NCI-H446 (cell line): ENCODE measurements at regions not wholly inside any gene's neighbourhood (a gene's known extent, or its start where the extent isn't known, plus 50 kb on each side); places are given as distances from the start of the nearest gene placed in this dataset.
"Not testable (repeated sequence)": the region's sequence is repeated elsewhere in the genome, so short reads cannot be mapped to it uniquely, and the experiment has no call there.

Experiments
- DNase-seq, 2 experiments: peaks; one replicate each; lab custom pipeline; 2025; lab: John Stamatoyannopoulos, UW

DNA sequence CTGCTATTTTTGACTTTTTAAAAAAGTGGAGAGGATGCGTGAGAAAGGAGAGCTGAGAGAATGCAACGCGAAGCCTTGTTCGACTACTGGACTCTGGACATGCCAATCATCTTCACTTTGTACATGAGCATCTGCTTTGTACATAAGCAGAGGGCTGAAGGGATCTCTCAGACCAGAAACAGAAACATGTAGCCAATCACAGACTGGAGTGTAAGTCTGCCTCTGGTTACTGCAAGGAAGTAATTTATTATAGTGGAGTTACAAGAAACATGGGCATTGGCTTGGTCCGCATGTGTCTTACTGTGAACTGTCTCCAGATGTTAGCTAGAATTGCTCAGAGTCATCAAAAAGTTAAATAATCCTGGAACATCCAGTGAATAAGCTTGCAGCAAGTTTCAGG is 190.0 kb upstream of the GRAMD2B start:
- DNase-seq = no peak

DNA sequence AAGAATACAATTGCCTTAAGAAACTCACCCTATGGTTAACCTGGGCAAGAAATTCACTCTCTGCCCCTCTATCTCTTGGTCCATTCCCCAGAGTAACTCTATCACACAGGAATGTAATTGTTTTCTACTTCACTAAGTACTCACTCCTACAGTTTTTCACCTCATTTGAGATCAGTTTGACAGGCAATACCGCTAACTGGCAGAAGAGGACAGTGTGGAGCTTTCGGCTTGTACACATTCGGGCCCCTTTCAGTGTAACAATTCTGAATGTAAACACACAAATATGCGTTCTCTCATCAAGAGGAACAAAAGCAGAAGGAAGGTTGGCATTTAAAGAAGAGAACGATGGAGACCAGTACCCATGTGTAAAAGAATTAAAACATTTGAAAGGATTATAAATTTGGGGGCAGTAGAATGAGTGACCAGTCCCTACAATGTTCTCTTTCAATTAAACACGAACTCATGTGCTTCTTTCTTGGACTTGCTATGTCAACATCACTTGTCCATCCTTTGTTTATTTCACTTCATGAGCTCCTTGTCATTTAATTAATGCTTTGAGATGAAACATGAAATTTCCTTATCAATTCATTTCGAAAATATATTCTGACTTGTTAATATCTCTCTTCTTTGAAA is 188.5 kb upstream of the GRAMD2B start:
- DNase-seq = peak in 1 of 2 experiments; percentile 56

DNA sequence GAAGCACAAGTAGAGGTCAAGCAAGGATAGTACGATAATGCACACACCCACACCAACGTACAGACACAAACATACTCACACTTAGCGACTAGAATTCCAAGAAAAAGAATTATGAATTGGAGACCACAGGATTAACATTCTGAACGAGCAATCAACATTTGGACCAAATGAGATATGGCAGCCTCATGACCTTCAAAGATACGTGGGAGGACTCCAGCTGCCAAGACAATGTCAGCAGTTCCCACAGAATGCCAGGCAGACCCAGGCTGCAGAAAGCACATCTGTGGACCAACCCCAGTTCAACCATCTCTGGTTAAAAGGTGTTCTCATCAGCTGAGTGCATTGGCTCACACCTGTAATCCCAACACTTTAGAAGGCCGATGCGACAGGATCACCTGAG is 187.6 kb upstream of the GRAMD2B start:
- DNase-seq = no peak

DNA sequence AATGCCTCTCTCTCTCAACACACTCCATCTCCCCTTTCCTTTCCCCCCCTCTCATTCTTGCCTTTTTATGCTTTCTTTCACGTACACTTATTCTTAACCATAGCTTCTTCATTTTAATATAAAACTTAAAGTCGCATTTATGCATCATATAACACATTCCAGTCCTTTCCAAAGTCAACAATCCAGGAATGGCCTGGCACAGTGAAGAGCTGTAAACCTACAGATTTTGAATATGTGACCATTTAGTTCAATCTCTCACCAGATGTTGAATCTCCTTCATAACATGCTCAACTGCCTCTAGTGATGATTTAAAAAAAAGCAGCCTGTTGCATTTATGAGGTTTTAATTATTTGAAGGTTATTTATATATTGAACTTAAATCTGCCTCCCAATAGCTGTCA is 186.2 kb upstream of the GRAMD2B start:
- no peak for DNase-seq

DNA sequence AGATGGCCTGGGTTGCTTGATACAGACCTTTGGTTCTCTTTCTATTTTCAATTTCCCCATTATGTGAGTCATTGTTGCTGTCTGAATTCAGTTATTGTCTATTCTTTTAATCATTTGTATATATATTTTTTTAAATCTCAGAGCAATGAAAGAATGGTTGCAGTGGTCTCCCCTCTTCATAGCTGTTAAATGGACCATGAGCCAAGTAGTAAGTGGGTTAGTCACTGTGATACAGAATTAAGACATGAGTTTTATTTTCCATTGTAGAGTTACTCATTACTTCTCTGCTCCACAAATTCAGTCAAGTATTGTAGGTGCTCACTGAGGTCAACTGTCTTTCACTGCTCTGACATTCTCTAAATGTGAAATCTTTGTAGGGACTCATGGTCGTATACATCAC is 174.6 kb upstream of the GRAMD2B start:
- no peak for DNase-seq

DNA sequence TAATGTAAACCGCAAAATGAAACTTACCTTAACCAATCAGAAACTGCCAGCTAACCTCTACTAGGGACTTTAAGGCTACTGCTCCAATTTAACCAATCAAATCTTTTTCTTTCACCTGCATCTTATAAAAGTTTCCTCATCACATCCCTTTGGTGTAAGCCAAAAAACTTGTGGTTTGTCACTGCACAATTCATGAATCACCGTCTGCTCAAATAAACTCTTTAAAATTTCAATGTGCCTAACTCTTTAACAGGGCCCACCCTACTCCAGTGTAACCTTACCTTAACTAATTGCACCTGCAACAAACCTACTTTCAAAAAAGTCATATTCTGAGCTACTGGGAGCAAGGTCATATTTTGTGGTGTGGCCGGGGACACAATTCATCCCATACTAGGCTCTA is 172.2 kb upstream of the GRAMD2B start:
- no peak for DNase-seq

DNA sequence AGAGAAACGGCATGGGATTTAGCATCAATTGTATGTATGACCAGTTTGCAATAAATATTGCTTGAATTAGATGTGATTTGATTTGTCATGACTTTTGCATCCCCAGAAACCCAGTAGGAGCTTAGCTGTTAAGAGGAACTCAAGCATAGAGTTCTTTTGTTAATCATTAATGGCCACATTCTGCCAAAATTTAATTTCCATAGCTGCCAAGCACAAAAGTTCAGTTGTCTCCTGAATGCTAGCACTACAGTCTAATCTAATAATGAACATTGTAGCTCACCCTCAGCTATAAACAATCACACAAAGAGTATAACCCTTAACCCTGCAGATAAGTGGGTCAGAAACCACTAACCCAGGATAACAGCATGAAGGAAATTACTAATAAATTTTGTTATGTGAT is 169.8 kb upstream of the GRAMD2B start:
- no peak for DNase-seq

DNA sequence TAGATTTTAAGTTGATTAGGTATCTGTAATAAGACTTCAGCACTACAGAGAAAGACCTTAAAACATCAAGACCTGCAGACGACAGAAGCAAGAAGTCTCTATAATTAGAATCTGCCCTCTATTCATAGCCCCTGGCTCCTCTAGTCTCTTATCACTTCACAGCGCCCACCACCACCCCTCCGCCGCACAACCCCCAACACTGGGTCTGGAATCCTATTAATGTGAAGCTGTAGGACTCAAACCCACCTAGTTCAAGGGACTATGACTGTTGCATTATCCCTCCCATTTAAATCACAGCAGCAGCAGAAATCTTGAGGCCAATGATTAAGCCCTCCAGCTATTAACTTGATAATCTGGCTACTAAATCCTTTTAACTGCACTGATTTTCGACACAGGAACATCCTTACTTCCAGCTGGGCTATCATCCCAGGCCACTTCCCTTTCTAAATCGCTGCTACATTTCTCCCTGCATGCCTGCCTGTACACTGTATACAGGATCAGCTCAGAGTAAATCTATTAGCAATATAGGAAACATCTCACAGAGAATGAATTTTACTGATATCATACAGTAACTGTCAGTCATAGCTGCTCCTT is 159.5 kb upstream of the GRAMD2B start:
- no peak for DNase-seq

DNA sequence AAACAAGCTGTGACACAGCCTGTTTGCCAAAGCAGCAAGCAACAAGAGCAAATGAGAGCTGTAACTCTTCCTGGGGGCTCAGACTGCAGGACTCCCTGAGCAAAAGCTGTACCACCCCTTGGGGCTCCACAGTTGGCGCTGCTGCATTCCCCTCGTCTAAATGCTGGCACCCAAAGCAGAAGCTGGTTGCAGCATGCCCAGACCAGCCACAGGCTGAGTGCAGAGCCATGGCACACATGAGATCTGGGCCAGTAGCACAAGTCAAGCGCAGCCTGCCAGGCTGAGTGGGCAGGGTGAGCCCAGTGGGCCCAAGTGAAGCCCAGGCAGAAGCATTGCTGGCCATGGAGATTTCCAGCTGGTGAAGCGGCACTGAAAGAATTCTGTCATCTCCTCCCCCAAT is 157.3 kb upstream of the GRAMD2B start:
- no peak for DNase-seq

DNA sequence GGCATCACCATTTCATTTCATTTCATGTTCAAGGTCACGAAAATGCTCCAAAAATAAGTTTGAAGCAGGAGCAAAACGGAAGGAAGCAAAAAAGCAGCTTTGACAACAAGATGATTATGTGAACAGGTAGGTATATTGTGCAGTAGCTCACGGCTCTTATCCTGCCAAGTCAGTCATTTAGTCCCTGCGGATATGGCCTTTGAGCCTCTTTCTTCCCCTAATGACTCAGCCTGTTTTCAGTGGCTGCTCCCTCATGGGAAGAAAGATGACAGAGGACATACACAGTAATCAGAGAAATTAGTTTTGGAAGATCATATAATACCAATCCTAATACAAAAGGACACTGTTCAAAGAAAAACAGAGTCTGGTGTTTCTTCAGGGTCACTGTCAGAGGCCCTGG is 155.8 kb upstream of the GRAMD2B start:
- DNase-seq = no peak

DNA sequence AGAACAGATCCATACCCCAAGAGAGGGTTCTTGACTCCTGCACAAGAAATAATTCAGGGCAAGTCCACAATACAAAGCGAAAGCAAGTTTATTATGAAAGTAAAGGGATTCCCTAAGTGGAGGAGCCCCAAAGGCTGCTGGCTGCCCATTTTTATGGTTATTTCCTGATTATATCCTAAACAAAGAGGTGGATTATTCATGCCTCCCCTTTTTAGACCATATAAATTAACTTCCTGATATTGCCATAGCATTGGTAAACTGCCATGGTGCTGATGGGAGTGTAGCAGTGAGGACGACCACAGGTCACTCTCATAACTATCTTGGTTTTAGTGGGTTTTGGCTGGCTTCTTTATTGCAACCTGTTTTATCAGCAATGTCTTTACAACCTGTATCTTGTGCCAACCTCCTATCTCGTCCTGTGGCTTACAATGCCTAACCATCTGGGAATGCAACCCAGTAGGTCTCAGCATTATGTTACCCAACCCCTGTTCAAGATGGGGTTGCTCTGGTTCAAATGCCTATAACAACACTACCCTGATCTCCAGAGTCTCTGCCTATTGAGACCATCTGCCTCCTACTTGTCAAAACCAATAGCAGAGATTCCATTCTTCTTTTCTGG is 154.4 kb upstream of the GRAMD2B start:
- DNase-seq = no peak

DNA sequence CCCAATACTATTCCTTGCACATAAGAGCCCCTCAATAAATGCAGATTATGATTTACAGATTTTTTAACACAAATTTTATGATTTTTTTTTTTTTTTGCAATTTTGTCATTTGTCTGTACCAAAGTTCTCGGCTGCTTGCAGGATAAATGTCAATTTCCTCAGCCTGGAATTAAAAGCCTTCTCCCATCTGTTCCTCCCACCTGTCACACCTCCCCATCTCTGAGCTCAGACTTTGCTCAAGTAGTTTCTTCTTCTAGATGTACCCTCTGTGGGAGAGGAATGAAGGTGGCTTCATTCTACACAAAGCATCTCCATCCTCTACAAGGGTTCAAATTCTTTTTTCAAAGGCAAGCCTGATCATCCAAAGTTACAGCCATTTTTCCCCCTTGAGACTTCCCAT is 153.7 kb upstream of the GRAMD2B start:
- DNase-seq = no peak

DNA sequence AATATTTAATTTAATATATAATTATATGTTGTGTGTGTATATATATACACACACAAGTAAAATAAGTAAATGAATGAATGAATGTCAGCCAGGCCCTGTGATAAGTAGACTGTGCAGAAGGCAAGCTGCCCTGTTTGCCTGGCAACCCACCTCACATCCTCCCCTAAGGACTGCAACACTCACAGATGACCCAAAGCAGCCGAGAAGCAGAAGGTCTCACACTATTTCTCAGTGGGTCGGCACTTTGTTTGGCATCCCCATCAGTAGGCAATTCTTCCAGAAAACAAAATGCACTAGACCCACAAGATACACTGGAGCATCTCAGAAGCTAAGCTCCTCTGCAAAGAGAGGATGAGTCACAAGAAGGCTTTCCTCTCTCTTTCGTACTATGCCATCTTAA is 152.1 kb upstream of the GRAMD2B start:
- DNase-seq = no peak

DNA sequence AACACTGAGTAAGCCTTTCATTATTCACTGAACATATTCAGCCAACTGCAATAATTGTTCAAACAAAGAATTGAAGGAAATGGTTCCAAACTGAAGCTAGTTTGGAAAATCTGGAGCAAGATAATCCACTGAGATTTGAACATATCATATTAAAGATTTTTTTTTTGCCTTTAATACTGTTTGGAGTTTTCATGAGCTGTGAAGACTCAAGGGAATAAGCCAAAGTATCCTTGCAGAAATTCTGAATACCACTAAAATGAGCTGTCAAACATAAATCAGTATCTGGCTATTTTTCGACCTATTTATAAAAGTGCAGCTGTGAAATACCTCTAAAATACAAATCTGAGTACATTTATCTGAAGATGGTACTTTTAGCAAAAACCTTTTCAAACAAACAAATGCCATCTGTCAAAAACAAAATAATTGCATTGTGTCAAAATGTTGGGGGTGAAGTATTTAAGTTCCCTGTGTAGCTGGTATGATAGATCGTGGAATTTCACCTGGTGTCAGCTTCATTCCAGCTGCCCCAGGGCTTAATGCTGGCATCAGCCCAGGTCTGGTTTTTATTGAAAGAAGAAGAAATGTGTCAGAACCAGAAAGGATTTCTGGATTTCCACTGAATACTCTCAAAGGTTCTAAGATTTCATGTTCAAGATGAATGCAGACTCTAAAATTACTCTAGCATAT is 149.0 kb upstream of the GRAMD2B start:
- DNase-seq = peak; percentile 18 to 31

DNA sequence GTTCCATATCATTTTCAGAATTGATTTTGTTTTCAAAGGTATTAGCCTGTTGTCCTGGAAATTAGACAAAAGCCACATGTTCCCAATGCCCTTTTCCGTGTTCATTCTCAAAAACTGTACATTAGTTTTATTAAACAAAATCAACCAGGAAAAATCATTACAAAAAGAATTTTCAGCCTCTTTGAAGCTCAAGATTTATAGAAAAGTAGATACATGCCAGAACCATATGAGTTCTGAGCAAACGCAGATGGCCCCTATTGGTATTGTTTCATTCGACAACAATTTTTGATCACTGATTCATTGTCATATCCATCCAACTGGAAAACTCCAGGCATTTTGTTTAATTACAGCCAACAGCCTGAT is 148.5 kb upstream of the GRAMD2B start:
- DNase-seq = peak in 1 of 2 experiments; percentile 35

DNA sequence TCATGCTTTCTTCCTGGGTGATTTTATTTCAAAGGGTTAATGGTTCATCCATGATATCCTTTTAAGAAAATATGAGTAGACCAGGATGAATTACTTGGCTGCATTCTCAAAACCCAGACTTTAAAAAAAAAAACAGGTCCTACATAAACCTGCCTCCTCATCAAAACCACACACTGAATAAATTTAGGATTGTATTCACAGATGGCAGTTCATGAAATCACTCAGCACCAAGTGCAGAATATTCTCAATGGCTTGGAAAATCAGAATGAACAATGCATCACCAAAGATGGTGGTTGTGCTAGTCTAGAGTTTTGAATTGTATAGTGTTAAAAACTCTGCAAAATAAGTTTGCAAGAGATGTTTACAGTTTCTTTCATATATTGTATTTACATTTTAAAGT is 145.4 kb upstream of the GRAMD2B start:
- DNase-seq = no peak

DNA sequence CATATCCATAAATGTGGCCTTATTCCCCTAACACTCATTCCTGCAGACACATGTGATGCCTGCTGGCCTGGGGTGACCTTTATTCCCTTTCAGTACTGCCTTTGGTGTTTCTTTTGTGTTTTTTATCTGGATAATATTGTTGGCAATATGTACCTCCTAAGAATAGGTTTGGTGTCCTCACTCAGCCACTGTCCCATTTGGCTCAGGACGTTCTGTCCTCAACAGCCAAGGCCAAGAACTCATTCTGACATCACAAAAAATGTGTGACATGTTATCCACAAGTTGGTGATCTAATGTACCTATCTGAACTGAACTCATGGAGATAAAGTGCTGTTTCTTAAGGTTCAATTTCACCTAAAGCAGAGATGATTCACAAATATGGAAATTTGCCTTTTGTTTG is 142.9 kb upstream of the GRAMD2B start:
- no peak for DNase-seq

DNA sequence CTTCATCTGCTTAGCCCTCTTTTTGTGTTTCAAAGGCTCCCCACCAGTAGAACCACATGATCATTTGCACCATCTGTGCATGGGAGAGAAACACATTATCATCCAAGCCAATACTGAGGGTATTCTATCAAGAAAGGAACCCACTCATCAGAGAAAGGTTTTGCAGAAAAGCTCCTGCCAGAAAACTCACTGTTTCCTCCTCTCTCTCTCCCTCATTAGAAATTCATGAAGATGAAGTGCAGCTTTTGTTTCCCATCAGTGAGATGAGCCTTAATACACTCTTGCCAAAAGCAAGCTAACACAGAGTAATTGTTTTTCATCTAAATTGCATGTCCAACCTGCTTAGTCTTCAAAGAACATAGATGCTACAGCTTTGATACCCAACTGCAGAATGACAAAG is 142.4 kb upstream of the GRAMD2B start:
- DNase-seq = no peak

DNA sequence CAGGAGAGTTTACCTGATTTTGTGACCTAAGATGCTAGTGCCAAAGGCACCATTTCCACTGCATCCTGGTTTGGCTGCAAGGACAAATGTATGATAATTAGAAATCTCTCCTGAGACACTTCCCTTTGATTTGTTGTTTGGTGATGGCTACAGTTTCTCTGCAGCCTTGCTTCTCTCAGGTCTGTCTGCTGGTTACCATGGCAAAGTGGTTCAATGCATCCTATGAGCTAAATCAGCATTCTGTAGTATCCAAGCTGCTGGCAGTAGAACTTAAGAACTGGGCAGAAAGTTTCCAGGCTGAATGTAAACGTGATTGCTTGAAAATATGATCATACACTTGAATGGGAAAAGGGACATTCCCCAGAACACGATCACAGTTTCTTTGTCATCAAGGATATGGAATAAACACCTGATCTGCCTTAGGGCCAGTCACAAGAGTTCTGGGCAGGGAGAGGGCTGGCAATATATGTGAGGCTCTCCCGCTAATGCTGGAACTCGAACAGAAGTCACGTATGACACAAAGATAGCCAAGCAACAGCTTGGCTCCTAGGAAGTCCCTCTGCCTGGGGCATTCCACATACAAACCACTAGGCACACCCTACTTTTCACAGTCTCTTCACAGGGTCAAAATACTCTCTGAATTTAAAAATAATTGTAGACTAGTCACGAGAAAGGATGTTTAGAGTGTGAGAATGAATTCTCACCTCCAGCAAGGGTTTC is 138.1 kb upstream of the GRAMD2B start:
- DNase-seq = no peak

DNA sequence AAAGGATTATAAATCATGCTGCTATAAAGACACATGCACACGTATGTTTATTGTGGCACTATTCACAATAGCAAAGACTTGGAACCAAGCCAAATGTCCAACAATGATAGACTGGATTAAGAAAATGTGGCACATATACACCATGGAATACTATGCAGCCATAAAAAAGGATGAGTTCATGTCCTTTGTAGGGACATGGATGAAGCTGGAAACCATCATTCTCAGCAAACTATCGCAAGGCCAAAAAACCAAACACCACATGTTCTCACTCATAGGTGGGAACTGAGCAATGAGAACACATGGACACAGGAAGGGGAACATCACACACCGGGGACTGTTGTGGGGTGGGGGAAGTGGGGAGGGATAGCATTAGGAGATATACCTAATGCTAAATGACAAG is 127.1 kb upstream of the GRAMD2B start:
- DNase-seq = not testable (repeated sequence)

DNA sequence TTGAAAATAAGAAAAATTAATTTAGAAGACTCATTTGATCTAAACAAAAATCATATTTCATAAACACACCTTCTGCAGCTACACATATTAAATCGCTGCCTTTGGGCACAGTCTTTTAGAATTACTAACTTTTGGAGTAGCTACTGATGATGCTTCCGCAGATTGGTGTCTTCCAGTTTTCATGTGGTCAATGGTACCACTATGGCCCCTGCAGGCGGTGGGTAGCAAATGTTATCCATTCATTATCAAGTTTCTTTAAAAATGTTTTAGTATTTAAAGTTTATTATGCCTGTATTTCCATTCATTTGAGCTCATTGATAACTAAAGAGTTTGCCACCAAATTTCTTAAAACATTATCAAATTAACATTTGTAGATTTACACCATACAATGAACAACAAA is 122.9 kb upstream of the GRAMD2B start:
- no peak for DNase-seq

DNA sequence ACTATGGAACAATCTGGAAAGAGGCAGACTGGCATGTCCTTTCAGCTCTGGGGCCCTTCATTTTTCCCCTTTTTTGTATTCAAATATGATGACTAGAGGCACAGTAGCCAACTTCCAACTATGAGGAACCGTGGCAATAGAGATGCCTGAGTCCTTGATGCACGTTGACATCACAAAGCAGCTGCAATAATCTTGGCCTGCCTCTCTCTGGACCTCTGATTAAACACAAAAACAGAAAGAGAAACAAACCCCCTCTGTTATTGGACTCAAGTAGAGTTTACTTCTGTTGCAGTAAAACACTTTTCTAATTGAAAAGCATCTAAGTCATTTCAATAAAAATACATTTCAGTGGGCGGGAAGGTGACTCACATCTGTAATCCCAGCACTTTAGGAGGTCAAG is 122.2 kb upstream of the GRAMD2B start:
- DNase-seq = no peak

DNA sequence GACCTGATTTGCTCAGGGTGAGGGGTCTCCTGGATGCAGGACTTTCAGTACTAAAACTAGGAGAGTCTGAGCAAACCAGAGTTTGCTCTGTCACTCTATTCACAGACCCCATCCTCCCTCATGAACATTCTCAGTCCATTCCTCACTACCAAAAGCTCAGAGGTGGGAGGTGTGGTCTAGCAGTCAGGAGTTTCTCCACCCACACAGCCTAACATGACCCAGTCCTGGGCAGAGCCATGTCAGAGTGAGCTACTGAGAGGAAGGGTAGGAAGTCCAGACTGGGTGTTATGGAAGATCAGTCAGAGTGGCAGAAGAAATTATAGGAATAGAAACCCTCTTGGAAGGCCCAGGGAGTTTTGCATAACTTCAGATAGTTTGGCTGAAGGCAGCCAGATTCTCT is 113.3 kb upstream of the GRAMD2B start:
- no peak for DNase-seq
